ENCODE measurements at regions not wholly inside any gene's neighbourhood (a gene's known extent, or its start where the extent isn't known, plus 50 kb on each side); places are given as distances from the start of the nearest gene placed in this dataset.
"Not testable (repeated sequence)": the region's sequence is repeated elsewhere in the genome, so short reads cannot be mapped to it uniquely, and the experiment has no call there.

DNA sequence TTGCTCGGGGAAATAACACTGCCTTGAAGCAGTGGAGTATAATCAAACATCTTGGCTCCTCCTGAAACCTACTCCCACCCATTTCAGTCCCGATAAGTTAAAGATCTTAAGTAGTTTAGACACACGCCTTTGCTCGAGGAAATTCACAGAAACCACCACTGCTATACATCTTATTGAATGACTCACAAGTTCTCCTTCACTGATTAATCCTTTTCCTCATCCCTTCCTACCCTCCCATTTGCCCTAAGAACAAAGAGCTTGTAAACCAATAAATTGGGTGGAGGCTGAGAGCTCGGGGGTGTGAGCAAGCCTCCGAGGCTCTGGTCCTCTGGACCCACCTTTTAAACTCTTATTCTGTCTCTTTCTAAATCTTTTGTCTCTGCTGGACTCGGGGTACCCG lies 86.5 kb downstream of the XCL2 start:
- DNase-seq (ENCODE audit: low read depth in 3 of 3), result not testable (repeated sequence)

DNA sequence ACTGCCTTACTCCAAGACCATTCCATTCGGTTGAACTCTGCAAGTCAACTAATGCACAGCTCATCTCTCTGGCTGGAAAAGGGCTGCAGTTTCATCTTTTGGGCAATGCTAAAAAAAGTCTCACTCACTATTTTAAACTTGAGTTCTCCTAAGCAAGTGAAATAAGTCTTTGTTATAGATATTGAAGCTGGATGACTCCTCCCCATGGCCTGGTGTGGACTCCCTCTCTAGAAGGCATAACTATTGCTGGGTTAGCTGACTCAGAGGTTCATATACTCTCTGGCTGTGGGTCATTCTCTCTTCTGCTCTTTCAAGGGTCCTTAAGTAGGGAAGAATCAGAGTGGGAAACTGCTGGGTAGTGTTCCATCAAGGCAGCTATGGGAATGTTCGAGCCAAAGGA lies 88.0 kb downstream of the XCL2 start:
- DNase-seq (ENCODE audit: low read depth in 3 of 3), result no peak

DNA sequence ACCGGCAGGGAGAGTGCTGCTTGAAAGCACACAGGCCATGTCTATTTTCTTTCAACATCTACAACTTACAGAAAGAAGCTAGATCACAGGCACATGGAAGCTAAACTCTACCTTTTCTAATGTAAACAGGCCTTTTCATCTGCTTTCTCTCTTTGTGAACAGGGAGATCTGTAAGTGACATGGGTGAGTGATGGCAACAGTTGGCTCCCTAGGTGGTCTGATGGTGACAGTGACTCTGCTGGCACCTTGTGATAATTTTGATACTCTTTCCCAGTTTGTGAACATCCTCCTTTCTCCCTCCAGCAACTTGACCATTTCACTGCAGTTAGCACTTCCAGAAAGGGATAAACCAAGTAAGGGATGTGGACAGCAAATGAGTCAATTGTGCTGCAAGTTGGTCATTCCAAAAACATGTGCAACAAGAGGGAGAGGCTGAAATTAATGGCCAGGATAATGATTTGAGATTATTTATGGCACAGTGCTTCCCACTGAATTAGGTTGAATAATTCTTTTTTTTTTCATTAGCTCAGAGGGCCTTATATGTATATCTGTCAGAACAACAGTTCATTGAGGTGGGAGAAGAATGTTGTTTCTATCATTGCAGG lies 89.5 kb downstream of the XCL2 start:
- no peak for DNase-seq (ENCODE audit: low read depth in 3 of 3)

DNA sequence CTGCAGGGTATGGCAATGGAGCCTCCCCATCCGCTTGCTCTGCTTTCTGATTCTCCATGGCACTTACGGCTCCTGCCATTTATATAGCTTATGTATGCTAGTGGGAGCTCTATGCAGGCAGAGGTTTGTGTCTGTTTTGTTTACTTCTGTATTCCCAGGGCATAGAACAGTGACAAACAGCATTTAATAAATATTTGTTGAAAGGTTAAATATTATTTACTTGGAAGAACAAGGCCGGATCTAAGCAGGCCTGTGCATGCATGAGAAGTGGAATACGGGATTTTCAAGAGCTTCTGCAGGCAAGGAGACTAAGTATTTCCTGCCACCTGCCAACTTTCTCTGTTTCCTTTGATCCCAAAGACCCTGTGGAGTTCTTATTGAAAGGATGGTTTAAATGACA lies 90.7 kb downstream of the XCL2 start:
- no peak for DNase-seq (ENCODE audit: low read depth in 3 of 3)

DNA sequence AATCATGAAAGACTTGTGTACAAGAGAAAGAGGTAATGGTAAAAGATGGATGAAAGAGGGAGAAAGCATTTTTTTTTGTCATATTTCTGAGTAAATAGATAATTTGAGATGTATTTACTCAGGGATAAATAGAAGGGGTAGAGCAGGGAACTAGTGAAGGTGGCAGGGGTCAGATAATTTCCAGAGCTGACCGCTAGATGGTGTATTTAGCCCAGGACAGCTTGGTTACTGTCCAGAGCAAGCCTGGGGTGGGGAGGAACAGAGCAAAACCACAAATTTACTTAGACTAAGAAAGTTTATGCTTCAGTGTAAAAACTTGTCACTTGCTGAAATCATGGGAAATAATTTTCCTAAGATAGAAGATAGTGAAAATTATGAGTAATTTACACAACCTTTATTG lies 91.5 kb downstream of the XCL2 start:
- DNase-seq (ENCODE audit: low read depth in 3 of 3), result no peak

DNA sequence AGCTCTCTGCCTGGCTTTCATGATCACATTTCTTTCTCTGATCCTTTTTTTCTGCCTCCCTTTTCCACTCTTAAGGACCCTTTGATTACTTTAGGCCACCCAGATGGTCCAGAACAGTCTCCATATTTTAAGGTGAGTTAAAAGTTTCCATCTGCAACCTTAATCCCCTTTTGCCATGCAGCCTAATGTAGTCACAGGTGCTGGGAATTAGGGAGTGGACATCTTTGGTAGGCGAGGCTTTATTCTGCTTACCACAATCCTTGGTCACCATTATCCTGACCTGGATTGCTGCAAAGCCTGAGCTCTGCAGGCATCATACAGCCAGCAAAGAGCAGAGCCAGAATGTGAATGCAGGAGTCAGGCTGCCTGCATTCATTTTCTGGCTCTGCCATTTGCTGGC lies 95.9 kb downstream of the XCL2 start:
- DNase-seq (ENCODE audit: low read depth in 3 of 3), result no peak

DNA sequence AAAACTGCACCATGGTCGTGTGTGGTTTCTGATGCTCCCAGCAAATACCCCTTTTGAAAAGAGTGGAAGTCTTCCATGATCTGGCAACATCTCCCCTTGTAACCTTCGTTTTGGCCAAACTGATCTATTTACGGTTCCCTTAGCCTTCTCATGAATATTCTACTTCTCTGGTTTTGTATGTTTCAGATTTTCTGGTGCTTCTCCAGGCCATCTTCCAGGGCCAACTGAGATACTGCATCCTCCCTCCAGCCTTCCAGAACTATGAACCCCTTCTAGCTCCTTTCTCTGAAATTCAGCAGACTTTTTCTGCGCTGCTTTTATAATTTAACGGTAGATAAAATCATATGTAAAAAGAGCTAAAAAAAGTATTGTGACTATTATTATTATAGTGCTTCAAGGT lies 97.7 kb downstream of the XCL2 start:
- DNase-seq (ENCODE audit: low read depth in 3 of 3), result no peak

DNA sequence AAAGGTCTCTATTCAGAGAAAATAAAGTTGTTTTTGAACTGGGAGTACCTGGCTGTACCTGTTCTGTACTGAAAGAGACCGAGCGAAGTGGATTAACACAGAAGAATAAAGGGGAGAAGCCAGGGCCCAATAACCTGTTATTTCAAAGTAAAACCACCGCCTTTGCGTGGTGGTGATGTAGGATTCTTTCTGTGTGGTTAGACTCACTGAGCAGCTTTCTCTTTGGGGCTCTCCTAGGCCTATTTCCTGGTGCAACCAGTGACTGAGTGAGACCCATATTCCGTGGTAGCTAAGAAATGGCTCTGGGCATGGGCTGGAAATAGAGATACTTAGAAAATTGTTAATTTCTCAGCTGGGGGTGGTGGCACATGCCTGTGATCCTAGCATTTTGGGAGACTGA lies 99.9 kb downstream of the XCL2 start:
- no peak for DNase-seq (ENCODE audit: low read depth in 3 of 3)

DNA sequence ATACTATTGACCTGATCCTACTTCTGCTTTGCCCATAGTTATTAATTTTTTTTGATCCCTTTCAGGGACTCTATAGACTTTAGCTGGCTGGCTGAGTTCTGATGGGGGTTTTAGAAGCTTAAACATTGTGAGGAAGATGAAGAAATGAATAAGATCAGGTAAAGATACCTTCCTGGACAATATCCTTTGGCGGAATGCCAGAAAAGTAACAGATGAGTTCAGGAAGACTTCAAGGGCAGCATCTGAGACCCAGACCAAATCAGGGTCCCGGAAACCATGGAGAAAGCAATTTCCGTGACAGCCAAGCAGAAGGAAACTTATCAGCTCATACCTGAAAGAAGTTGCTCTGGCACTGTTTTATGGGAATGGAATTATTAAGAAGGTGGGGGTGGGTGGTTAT lies 100.4 kb downstream of the XCL2 start:
- no peak for DNase-seq (ENCODE audit: low read depth in 3 of 3)

DNA sequence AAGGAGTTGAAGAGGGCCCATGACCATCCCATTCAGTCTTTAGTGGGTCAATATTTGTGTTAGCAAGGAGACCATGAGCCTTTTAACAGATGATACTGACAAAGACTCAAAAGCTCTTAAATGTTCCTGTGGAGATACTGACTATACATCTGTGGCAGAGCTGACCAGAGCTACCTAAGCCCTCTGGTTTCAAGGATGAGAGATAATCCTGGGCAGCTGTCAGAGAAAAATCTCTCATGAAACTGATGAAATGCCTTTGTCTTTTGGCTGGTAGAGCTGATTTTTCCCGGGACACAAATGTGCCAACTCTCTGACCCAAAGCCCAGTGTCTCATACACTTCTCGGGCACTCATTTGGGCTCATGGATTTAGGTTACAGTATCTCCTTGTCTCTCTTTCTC lies 100.9 kb downstream of the XCL2 start:
- DNase-seq (ENCODE audit: low read depth in 3 of 3), result no peak

DNA sequence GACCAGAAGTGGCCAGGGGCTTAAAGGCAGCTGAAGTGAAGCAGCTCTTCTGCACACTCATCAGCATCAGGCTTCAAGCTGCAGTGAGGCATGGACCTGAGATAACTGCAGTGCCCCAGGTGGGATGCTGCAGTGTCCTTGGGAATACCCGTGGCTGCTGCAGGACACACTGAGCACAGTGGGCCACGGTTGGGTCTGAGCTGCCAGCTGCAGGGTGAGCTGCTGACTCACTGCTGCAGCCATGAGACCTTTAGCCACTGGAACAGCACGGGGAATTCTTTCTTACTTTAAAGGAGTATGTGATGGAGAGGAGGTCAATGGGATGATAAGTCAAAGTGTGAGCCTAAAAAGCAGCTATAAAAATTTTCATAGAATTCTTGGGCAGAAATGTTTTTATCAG lies 102.1 kb downstream of the XCL2 start:
- no peak for DNase-seq (ENCODE audit: low read depth in 3 of 3)

DNA sequence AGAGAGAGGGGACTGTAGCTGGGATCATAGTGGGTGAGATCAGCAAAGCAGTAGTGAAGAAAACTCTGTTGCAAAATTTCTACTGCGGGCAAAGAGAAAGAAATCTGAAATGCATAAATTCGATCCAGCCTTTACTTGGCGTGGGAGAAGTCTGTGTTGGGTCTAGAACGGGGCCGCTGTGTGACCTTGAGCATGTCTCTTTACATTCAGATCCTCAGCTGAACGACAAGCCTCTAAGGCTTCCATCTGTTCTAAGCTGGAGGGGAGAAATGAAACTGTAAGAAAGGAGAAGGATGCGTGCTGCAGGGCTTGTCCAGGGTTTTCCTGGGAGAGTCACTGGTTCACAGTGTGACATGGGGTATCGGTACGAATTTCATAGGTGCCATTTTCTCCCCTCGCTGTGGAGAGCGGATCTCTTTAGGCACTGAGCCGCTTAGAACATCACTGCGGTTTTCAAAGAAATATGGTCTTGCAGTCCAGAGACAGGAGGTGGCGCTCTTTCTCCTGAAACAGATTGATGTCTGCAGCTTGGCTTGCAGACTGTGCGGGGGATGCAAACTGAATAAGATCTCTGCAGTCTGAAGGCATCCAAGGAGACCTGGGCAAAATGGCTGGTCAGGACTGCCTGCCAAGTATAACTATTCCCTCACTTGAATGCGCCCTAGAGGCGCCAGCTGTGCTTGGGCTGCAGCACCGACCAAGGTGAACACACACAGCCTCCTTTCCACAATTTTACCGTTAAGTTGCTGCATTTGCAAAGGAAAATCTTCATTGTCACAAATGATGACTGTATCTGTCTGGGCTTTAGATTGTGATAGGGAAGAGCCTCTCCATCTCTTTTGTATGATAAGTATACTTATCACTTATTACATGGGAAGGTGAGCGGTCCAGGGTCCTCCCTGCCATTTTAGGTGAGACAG lies 104.1 kb downstream of the XCL2 start:
- DNase-seq (ENCODE audit: low read depth in 3 of 3), result peak; percentile 56 to 72 (median 67)

DNA sequence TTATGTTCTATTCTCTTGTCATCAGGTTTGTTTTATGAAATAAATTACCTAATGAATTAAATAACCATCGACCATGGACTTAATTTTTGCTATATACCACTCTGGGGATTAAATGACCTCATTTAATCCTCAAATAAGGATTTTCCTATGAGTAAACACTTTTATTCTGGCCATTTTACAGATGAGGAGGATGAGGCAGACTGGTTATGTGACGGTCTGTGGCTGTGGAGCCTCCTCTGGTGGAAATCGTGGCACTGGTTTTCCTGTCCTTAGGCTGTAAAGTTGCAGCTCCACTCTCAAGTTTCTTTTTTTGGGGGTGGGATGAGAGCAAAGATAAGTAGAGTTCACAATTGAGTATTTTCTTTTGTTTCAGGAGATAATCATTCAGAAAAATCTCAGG lies 105.2 kb downstream of the XCL2 start:
- no peak for DNase-seq (ENCODE audit: low read depth in 3 of 3)

DNA sequence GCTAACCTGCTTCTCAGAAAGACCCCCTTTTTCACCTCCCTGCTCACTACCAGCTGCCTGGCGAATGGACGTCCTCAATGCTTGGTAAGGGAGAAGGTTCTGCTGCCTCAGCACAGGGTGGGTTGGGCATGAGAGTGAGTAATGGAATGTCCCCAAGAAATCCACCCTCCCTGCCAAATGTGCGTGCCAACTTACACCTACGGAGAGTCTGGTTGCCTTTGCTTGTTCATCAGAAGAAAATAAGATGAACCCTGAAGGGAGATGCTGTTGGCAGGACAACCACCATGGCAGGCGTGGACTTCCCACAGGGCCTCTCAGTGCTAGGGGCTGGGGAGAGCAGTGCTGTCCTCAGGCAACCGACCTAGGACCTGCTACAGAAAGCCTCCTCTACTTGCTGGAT lies 106.0 kb downstream of the XCL2 start:
- no peak for DNase-seq (ENCODE audit: low read depth in 3 of 3)

DNA sequence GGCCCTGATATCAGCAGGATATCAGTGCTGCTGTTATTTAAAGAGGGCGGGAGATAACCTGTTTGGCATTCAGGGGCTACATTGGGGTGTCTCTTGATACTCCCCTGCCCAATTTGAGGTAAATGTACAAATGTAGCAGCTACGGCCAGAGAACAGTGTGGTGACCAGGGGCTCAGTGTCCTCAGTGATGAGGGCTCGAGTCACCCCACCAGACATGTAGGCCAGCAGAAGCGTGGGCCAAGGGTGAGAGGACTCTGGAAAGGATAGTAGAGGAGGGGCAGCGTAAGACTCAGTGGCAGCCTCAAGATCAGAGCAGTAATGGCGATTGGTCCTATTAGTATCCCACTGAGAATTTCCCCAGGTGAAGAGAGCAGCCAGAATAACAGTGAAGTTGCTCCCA lies 108.4 kb downstream of the XCL2 start:
- no peak for DNase-seq (ENCODE audit: low read depth in 3 of 3)

DNA sequence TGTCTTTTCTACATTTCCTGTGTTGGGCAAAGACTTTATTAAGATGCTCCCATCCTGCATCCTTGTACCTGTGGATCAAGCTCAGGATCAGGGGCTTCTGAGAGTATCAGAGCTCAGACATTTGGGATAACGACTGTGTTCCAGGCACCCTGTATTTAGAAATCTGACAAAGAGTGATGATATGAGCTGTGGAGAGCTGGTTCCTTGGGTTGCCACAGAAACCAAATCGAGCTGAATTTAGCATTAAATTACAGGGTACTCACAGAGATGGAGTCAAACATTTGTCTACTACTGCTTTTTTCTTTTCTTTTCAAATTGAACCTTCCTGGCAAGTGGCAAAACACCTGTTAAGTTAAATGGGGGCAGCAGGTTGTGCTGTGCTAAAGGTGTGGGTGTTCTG lies 110.6 kb downstream of the XCL2 start:
- no peak for DNase-seq (ENCODE audit: low read depth in 3 of 3)

DNA sequence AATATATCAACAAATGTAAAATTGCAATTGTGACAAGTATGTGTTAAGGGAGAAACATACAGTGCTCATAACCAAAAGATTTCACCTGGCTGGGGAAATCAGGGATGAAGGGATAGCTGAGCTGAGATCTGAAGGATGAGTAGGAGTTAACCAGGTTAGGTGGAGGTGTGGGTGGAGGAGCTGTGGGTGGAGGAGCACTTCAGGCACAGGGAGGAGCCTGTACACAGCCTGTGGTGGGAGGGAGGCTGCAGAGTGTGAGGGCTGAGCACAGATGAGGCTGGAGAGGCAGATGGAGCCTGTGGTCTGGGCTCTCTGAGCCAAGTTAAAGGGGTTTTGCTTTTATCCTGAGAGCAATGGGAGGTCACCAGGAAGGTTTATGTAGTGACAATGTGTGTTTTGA lies 111.9 kb downstream of the XCL2 start:
- DNase-seq (ENCODE audit: low read depth in 3 of 3), result no peak

DNA sequence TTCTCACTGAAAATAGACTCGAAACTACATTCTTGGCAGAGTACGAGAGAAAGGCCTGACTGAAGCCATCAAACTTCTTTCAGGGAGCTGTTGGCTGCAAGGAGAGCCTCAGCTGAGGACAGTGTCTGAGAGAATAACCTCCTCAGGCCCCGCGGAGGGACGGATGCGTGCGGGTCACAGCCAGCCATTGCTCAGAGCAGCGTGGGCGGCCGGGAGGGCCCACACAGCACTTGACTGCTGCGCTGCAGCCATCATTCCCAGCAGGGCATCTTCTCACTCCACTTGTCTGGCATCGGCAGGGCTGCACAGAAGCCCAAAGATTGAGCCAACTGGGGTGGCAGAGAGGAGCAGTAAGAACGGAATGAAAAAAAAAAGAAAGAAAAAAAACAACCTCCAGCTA lies 113.5 kb downstream of the XCL2 start:
- no peak for DNase-seq (ENCODE audit: low read depth in 3 of 3)

DNA sequence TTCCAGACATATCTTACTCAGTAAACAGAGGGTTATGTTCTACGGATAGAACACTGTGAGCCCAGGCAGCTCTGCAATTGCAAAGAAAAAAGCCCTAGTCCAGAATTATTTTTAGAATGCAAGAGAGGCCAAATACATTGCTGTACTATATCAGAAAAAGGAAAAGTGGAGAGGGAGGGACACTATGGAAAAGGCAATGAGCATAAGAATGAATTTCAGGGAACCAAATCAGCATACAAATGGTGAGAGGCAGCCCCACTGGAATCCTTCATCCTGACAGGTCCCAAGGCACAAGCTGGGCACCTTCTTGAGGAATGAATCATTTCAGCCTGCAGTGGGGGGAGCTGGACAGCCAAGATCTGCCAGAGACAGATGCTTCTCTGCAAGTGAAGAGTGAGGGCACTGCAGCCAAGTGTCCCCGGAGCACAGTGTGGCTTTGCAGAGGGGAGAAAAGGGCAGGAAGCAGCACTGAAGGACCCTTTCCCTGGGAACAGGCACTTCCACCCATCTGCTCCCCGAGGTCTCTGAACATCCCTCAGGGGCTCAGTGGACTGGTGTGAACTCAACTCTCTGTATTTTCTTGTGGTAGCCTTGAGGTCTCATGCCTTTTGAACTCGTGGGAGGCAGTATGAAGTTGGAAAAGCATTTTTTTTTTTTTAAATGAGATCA lies 115.6 kb downstream of the XCL2 start:
- no peak for DNase-seq (ENCODE audit: low read depth in 3 of 3)

DNA sequence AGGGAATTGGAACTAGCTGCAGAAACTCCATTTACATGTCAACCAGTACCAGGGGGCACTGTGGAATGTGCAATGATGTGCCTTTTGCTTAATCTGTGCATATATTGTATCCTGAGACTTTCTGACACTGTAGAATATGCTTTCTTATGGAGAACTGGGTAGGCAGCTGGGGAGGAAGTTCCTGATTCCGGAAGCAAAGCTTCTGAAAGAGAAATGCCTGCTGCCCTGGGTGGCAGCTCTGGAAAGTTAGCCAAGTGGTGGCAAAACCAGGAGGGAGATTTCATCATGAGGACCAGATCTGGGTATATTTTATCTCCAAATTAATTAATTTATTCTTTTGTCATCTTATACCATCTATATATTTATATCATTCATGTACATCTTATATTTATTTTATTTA lies 116.7 kb downstream of the XCL2 start:
- no peak for DNase-seq (ENCODE audit: low read depth in 3 of 3)

DNA sequence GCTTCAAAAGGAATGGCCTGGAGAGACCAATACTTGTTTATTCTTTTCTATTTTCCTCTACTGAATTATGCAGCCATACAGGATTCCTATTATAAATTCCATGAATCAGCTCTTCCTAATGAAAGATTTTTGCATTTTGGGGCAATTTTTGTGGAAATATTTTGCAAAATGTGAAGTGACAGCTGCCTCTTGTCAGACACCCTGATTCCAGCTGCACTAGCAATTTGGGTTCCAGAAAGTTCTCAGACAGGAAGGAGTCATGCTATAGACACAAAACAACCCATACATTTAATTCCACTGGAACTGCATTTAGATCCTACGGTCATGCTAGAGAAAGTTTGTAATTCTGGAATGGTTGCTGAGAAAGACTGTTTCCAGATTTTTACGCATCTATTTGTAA lies 119.5 kb downstream of the XCL2 start:
- no peak for DNase-seq (ENCODE audit: low read depth in 3 of 3)

DNA sequence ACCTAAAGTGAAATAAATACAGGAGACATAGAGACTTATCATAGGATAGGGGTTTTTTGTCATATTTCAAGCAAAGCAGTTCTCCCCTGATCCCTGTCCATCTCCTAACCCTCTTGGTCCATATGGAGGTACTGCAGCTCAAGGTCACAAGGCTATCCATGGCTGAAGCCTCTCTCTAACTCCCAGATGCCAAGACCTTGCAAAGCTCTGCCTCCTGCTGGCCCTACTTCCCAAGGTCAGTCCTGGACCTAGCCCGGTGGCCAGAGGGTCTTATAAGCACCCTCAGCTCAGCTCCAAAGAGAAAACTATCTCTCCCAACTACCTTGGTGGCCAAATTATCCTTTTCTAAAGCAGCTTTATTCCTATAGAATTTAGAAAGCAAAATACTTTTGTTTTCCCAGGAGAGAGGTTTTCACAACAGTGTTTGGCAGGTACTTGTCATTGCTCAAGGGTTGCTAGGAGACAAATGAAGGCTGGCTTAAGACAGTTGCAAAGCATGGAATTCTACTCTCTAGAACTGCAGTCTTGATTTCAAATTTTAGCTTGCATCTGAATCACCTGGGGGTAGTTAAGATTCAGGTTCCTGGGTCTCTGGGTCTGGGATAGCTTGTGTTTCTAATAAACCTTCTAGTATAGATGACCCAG lies 121.5 kb downstream of the XCL2 start:
- no peak for DNase-seq (ENCODE audit: low read depth in 3 of 3)

Measured in stimulated activated CD4-positive, alpha-beta T cell treated with anti-CD3 and anti-CD28 coated beads, TNF-alpha, amount 100 ng/mL, for 48 hours (primary cell).